H1 (cell line): ENCODE measurements at regions not wholly inside any gene's neighbourhood (a gene's known extent, or its start where the extent isn't known, plus 50 kb on each side); places are given as distances from the start of the nearest gene placed in this dataset.

Experiments used
- ASH2L ChIP-seq: fragments of 200-600, 300-600 bp; sonication (generic); IDR thresholded peaks from one replicate; pipeline ENCODE4 v1.7.1; 2017; ENCODE audit warnings: low read length
- BACH1 ChIP-seq: IDR thresholded peaks from 2 replicates; pipeline ENCODE4 v1.6.1; 2012; ENCODE audit warnings: low read length, improper control_type of control experiment
- KDM4A ChIP-seq: IDR thresholded peaks from one replicate; pipeline ENCODE4 v1.7.1; 2012; ENCODE audit warnings: low read depth, mild to moderate bottlenecking, moderate library complexity, low read length, inconsistent platforms; ENCODE audit not compliant: severe bottlenecking
- KDM5A ChIP-seq: fragments of 200-600 bp; IDR thresholded peaks from 2 replicates; pipeline ENCODE4 v1.7.1; 2012; ENCODE audit warnings: mild to moderate bottlenecking, low read length, inconsistent platforms, mixed read lengths
- RXRA ChIP-seq: IDR thresholded peaks from 2 replicates; pipeline ENCODE4 v1.6.1; 2011; ENCODE audit warnings: low read depth, mild to moderate bottlenecking, low read length, moderate library complexity; ENCODE audit not compliant: insufficient read depth
- TCF12 ChIP-seq: IDR thresholded peaks from 2 replicates; pipeline ENCODE4 v1.6.1; 2011; ENCODE audit warnings: low read depth, mild to moderate bottlenecking, low read length
- TF ChIP-seq, protein P1 (sequence below): fragments of 300-600 bp; sonication (generic); IDR thresholded peaks from 2 replicates; pipeline ENCODE4 v1.7.1; 2012; ENCODE audit warnings: low read length, moderate library complexity, mild to moderate bottlenecking, inconsistent platforms; ENCODE audit not compliant: insufficient replicate concordance
- TF ChIP-seq, protein P2 (sequence below): IDR thresholded peaks from 2 replicates; pipeline ENCODE4 v1.6.1; 2011; ENCODE audit warnings: low read length, improper control_type of control experiment

DNA sequence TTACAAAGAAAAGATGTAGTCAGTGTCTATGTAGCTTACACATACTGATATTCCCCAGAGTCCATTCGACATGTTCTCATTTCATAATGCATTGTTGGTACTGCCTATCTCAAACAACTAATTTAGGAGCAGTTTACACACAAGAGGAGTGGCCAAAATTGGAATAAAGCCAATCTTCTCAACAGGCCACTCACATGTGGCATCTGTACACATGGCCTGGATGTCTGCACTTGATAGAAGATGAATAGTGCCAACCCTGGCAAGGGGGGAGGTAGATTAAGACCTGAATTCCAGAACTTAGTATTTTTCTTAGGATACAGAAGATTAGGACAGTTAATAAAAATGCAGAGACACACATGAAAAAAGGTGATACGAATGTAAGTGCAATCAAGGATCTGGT is 125.3 kb upstream of the STARD3NL start (continued):
- TF ChIP-seq, protein P1, sequence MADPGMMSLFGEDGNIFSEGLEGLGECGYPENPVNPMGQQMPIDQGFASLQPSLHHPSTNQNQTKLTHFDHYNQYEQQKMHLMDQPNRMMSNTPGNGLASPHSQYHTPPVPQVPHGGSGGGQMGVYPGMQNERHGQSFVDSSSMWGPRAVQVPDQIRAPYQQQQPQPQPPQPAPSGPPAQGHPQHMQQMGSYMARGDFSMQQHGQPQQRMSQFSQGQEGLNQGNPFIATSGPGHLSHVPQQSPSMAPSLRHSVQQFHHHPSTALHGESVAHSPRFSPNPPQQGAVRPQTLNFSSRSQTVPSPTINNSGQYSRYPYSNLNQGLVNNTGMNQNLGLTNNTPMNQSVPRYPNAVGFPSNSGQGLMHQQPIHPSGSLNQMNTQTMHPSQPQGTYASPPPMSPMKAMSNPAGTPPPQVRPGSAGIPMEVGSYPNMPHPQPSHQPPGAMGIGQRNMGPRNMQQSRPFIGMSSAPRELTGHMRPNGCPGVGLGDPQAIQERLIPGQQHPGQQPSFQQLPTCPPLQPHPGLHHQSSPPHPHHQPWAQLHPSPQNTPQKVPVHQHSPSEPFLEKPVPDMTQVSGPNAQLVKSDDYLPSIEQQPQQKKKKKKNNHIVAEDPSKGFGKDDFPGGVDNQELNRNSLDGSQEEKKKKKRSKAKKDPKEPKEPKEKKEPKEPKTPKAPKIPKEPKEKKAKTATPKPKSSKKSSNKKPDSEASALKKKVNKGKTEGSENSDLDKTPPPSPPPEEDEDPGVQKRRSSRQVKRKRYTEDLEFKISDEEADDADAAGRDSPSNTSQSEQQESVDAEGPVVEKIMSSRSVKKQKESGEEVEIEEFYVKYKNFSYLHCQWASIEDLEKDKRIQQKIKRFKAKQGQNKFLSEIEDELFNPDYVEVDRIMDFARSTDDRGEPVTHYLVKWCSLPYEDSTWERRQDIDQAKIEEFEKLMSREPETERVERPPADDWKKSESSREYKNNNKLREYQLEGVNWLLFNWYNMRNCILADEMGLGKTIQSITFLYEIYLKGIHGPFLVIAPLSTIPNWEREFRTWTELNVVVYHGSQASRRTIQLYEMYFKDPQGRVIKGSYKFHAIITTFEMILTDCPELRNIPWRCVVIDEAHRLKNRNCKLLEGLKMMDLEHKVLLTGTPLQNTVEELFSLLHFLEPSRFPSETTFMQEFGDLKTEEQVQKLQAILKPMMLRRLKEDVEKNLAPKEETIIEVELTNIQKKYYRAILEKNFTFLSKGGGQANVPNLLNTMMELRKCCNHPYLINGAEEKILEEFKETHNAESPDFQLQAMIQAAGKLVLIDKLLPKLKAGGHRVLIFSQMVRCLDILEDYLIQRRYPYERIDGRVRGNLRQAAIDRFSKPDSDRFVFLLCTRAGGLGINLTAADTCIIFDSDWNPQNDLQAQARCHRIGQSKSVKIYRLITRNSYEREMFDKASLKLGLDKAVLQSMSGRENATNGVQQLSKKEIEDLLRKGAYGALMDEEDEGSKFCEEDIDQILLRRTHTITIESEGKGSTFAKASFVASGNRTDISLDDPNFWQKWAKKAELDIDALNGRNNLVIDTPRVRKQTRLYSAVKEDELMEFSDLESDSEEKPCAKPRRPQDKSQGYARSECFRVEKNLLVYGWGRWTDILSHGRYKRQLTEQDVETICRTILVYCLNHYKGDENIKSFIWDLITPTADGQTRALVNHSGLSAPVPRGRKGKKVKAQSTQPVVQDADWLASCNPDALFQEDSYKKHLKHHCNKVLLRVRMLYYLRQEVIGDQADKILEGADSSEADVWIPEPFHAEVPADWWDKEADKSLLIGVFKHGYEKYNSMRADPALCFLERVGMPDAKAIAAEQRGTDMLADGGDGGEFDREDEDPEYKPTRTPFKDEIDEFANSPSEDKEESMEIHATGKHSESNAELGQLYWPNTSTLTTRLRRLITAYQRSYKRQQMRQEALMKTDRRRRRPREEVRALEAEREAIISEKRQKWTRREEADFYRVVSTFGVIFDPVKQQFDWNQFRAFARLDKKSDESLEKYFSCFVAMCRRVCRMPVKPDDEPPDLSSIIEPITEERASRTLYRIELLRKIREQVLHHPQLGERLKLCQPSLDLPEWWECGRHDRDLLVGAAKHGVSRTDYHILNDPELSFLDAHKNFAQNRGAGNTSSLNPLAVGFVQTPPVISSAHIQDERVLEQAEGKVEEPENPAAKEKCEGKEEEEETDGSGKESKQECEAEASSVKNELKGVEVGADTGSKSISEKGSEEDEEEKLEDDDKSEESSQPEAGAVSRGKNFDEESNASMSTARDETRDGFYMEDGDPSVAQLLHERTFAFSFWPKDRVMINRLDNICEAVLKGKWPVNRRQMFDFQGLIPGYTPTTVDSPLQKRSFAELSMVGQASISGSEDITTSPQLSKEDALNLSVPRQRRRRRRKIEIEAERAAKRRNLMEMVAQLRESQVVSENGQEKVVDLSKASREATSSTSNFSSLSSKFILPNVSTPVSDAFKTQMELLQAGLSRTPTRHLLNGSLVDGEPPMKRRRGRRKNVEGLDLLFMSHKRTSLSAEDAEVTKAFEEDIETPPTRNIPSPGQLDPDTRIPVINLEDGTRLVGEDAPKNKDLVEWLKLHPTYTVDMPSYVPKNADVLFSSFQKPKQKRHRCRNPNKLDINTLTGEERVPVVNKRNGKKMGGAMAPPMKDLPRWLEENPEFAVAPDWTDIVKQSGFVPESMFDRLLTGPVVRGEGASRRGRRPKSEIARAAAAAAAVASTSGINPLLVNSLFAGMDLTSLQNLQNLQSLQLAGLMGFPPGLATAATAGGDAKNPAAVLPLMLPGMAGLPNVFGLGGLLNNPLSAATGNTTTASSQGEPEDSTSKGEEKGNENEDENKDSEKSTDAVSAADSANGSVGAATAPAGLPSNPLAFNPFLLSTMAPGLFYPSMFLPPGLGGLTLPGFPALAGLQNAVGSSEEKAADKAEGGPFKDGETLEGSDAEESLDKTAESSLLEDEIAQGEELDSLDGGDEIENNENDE = no peak
- TF ChIP-seq RXRA (no peak), ASH2L (no peak), KDM5A (no peak), TCF12 (no peak), BACH1 (no peak), KDM4A (no peak)
- TF ChIP-seq, protein P2, sequence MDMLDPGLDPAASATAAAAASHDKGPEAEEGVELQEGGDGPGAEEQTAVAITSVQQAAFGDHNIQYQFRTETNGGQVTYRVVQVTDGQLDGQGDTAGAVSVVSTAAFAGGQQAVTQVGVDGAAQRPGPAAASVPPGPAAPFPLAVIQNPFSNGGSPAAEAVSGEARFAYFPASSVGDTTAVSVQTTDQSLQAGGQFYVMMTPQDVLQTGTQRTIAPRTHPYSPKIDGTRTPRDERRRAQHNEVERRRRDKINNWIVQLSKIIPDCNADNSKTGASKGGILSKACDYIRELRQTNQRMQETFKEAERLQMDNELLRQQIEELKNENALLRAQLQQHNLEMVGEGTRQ = no peak
- TF ChIP-seq, all 59 proteins: peak for 0
